Endothelial cell (in vitro differentiated cells): ENCODE measurements at regions not wholly inside any gene's neighbourhood (a gene's known extent, or its start where the extent isn't known, plus 50 kb on each side); places are given as distances from the start of the nearest gene placed in this dataset.

ENCODE experiments used
- DNase-seq: peaks from one replicate; pipeline ENCODE4 v3.0.0; 2021; ENCODE audit warnings: low spot score
- H3K27ac Mint-ChIP-seq: one replicate; pipeline ENCODE4 v1.8.0; 2021; ENCODE audit warnings: mixed read lengths, inconsistent platforms; ENCODE audit not compliant: unreplicated experiment
- H3K27me3 Mint-ChIP-seq: one replicate; pipeline ENCODE4 v1.8.0; 2021; ENCODE audit warnings: mild to moderate bottlenecking, moderate library complexity, mixed read lengths, inconsistent platforms; ENCODE audit not compliant: unreplicated experiment
- H3K36me3 Mint-ChIP-seq: one replicate; pipeline ENCODE4 v1.8.0; 2021; ENCODE audit warnings: mild to moderate bottlenecking, low read depth, mixed read lengths, inconsistent platforms; ENCODE audit not compliant: unreplicated experiment
- H3K4me1 Mint-ChIP-seq: one replicate; pipeline ENCODE4 v1.8.0; 2021; ENCODE audit warnings: mild to moderate bottlenecking, mixed read lengths, inconsistent platforms; ENCODE audit not compliant: unreplicated experiment
- H3K4me3 Mint-ChIP-seq: one replicate; pipeline ENCODE4 v1.8.0; 2021; ENCODE audit warnings: mild to moderate bottlenecking, mixed read lengths, inconsistent platforms; ENCODE audit not compliant: unreplicated experiment
- H3K9me3 Mint-ChIP-seq: one replicate; pipeline ENCODE4 v1.8.0; 2021; ENCODE audit warnings: mixed read lengths, inconsistent platforms; ENCODE audit not compliant: unreplicated experiment
- CTCF ChIP-seq: fragments of 200-600 bp; sonication (generic); IDR thresholded peaks from one replicate; pipeline ENCODE4 v1.5.0; 2021; ENCODE audit warnings: antibody characterized with exemption; ENCODE audit not compliant: unreplicated experiment

- Mint-ChIP-seq H3K36me3 (no peaks in the 10 kb centered on the region), H3K4me3 (no peak overlapping the region), H3K27ac (no peak overlapping the region), H3K4me1 (no peaks in the 10 kb centered on the region), H3K9me3 (no peaks in the 10 kb centered on the region), H3K27me3 (no peaks in the 10 kb centered on the region)
- no peak for DNase-seq
- TF ChIP-seq CTCF = no peak
These were observed 246.3 kb downstream of the OGFRL1 start for GRCh38 chr6:71534921-71535320.

GRCh38 chr6:71537717-71538116 is 249.1 kb downstream of the OGFRL1 start:
- H3K9me3 Mint-ChIP-seq = no peaks in the 10 kb centered on the region
- TF ChIP-seq CTCF = no peak
- no peak overlapping the region for H3K4me3 Mint-ChIP-seq
- no peaks in the 10 kb centered on the region for H3K27me3 Mint-ChIP-seq
- H3K4me1 Mint-ChIP-seq = no peaks in the 10 kb centered on the region
- H3K27ac Mint-ChIP-seq = no peak overlapping the region
- no peaks in the 10 kb centered on the region for H3K36me3 Mint-ChIP-seq
- no peak for DNase-seq

- Mint-ChIP-seq H3K9me3 (no peaks in the 10 kb centered on the region), H3K4me3 (no peak overlapping the region), H3K27ac (no peak overlapping the region), H3K4me1 (no peaks in the 10 kb centered on the region), H3K27me3 (no peaks in the 10 kb centered on the region), H3K36me3 (no peaks in the 10 kb centered on the region)
- TF ChIP-seq CTCF = no peak
- DNase-seq = no peak
These were observed 255.4 kb downstream of the OGFRL1 start for GRCh38 chr6:71544028-71544427.

GRCh38 chr6:71544906-71545305 is 256.3 kb downstream of the OGFRL1 start:
- Mint-ChIP-seq H3K27me3 (no peaks in the 10 kb centered on the region), H3K4me1 (no peaks in the 10 kb centered on the region), H3K36me3 (no peaks in the 10 kb centered on the region), H3K27ac (no peak overlapping the region), H3K4me3 (no peak overlapping the region), H3K9me3 (no peaks in the 10 kb centered on the region)
- TF ChIP-seq CTCF = no peak
- no peak for DNase-seq

- H3K9me3 Mint-ChIP-seq = no peaks in the 10 kb centered on the region
- no peaks in the 10 kb centered on the region for H3K27me3 Mint-ChIP-seq
- no peaks in the 10 kb centered on the region for H3K36me3 Mint-ChIP-seq
- TF ChIP-seq CTCF = no peak
- no peak overlapping the region for H3K4me3 Mint-ChIP-seq
- DNase-seq = no peak
- no peaks in the 10 kb centered on the region for H3K4me1 Mint-ChIP-seq
- H3K27ac Mint-ChIP-seq = no peak overlapping the region
These were observed 257.3 kb downstream of the OGFRL1 start for GRCh38 chr6:71545905-71546304.
